T-cell (primary cell): ENCODE measurements at regions not wholly inside any gene's neighbourhood (a gene's known extent, or its start where the extent isn't known, plus 50 kb on each side); places are given as distances from the start of the nearest gene placed in this dataset.
"Not testable (repeated sequence)": the region's sequence is repeated elsewhere in the genome, so short reads cannot be mapped to it uniquely, and the experiment has no call there.

ENCODE experiments used
- ATAC-seq, 4 experiments: fragments of 200-7000 bp in 3 of 4; fragments of 150-1000 bp in 1 of 4; cut with Tn5 transposase; replicated peaks in 1 of 4; 1 replicate in 3 of 4; 2 replicates in 1 of 4; pipeline ENCODE4 v1.10.0; 2021; ENCODE audit warnings: moderate library complexity in 3 of 4, mild to moderate bottlenecking in 2 of 4, moderate number of reproducible peaks in 1 of 4
- CTCF ChIA-PET, 2 donors: fragments of 300-600 bp; sonication (Branson Sonifier 250); formaldehyde crosslinking; loops; one replicate each; lab custom pipeline; 2022; ENCODE audit warnings: antibody characterized with exemption in 2 of 2; lab: Charles Lee
- POLR2A ChIA-PET, 2 donors: fragments of 300-600 bp; sonication (Branson Sonifier 250); formaldehyde crosslinking; loops; one replicate each; lab custom pipeline; 2022; ENCODE audit warnings: antibody characterized with exemption in 2 of 2; lab: Charles Lee
- DNase-seq, 35 experiments: peaks; one replicate each; pipeline versions ENCODE4 v3.0.0 to v3.0.0-alpha.2; 2013 to 2023
- H3K27ac ChIP-seq: one replicate; pipeline ENCODE4 v1.5.1; 2013; ENCODE audit warnings: low read length
- H3K27me3 ChIP-seq, 2 experiments: replicated peaks in 1 of 2; 1 replicate in 1 of 2; 2 replicates in 1 of 2; pipeline versions ENCODE4 v1.6.1 to v1.7.0; 2013; ENCODE audit warnings: low read length in 1 of 2, mixed read lengths in 1 of 2; ENCODE audit not compliant: control insufficient read depth in 2 of 2, insufficient read depth in 2 of 2; ENCODE audit errors: extremely low read depth in 1 of 2
- H3K36me3 ChIP-seq, 2 donors: 1 replicate in 1 of 2; 2 replicates in 1 of 2; pipeline versions ENCODE4 v1.6.1 to v1.7.0; 2013; ENCODE audit warnings: low read length in 1 of 2; ENCODE audit not compliant: control insufficient read depth in 2 of 2, insufficient read depth in 1 of 2; ENCODE audit errors: extremely low read depth in 1 of 2
- H3K4me1 ChIP-seq, 2 experiments: 1 replicate in 1 of 2; 2 replicates in 1 of 2; pipeline versions ENCODE4 v1.6.1 to v1.7.0; 2013; ENCODE audit warnings: low read length in 2 of 2, mixed read lengths in 1 of 2; ENCODE audit not compliant: insufficient read depth in 2 of 2, control insufficient read depth in 1 of 2; ENCODE audit errors: extremely low read depth in 1 of 2
- H3K4me3 ChIP-seq, 2 donors: 1 replicate in 1 of 2; 2 replicates in 1 of 2; pipeline versions ENCODE4 v1.5.1 to v1.7.0; 2013; ENCODE audit warnings: mild to moderate bottlenecking in 2 of 2, low read length in 1 of 2, moderate library complexity in 1 of 2; ENCODE audit not compliant: control insufficient read depth in 1 of 2; ENCODE audit errors: extremely low read depth in 1 of 2
- H3K9me3 ChIP-seq: 2 replicates; pipeline ENCODE4 v1.7.0; 2013
- H3K27ac Mint-ChIP-seq, 2 donors: one replicate each; pipeline ENCODE4 v1.8.0; 2020 to 2021; ENCODE audit warnings: mild to moderate bottlenecking in 2 of 2, mixed read lengths in 2 of 2
- H3K27me3 Mint-ChIP-seq, 2 donors: one replicate each; pipeline ENCODE4 v1.8.0; 2021 to 2022; ENCODE audit warnings: mixed read lengths in 2 of 2
- H3K36me3 Mint-ChIP-seq: one replicate; pipeline ENCODE4 v1.8.0; 2021; ENCODE audit warnings: mixed read lengths
- H3K4me1 Mint-ChIP-seq, 3 donors: one replicate each; pipeline ENCODE4 v1.8.0; 2020 to 2022; ENCODE audit warnings: mixed read lengths in 3 of 3, mild to moderate bottlenecking in 1 of 3
- H3K4me3 Mint-ChIP-seq, 3 donors: one replicate each; pipeline ENCODE4 v1.8.0; 2020 to 2022; ENCODE audit warnings: mild to moderate bottlenecking in 3 of 3, mixed read lengths in 3 of 3, moderate library complexity in 3 of 3
- H3K9me3 Mint-ChIP-seq, 3 donors: one replicate each; pipeline ENCODE4 v1.8.0; 2020 to 2022; ENCODE audit warnings: mixed read lengths in 3 of 3
- WGBS: methylation state at CpG from one replicate; pipeline ENCODE4 v1.1.5; 2013; ENCODE audit warnings: missing lambda C conversion rate; ENCODE audit not compliant: insufficient coverage; 5-methylcytosine and 5-hydroxymethylcytosine counted together

DNA sequence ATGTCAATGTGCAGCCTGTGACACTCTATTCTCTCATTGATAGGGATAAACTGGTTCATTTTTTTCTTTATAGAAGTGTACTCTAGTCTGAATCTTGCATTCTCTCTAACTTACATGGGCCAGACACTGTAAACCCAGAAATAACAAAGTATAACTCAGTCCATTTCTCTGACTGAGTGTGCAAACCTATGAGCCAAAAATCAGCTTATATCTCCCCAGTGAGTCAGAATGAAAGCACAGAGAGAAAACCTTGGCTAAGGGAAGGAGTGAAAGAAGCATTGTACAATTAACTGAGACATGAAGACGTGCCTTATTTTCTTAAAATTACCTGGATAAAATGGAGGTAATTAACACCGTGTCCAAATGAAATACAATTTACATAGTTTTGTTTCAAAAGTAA lies 436.9 kb upstream of the IMPG1 start:
- H3K36me3 Mint-ChIP-seq: no peaks in the 10 kb centered on the region
- Histone ChIP-seq H3K36me3 (no peaks in the 10 kb centered on the region), H3K27me3 (no peaks in the 10 kb centered on the region), H3K4me3 (no peak overlapping the region), H3K9me3 (no peaks in the 10 kb centered on the region), H3K4me1 (no peaks in the 10 kb centered on the region), H3K27ac (no peak overlapping the region)
- ChIA-PET CTCF (no interaction called here), POLR2A (no interaction called here)
- H3K27ac Mint-ChIP-seq: no peak overlapping the region
- no peak for ATAC-seq
- H3K4me1 Mint-ChIP-seq: no peaks in the 10 kb centered on the region
- no peaks in the 10 kb centered on the region for H3K27me3 Mint-ChIP-seq
- peaks cover 14 to 32% (median 18%) of the 10 kb centered on the region in 3 donors for H3K9me3 Mint-ChIP-seq
- no peak overlapping the region for H3K4me3 Mint-ChIP-seq
- WGBS: no CpG with 5 or more reads among the region's 2 CpGs
- no peak for DNase-seq

DNA sequence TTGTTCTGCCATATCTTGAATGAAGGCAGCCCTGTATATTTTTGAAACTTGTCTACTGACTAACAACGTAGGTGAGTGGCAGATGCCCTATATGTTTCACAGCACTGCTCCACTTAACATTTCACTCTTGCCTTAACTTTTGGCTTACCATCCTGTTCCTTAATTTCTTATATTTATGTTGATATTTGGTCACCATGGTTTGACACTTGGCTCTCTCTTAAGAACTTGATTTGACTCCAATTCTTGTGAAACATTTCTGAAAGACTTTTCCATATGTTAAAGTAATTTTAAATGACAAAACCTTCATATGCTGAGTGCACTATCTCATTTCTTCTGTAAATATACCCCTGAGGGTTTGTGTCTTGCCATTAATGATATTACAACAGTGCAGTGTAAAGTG lies 434.3 kb upstream of the IMPG1 start:
- Mint-ChIP-seq H3K27ac (no peak overlapping the region), H3K9me3 (peaks cover 9 to 36% (median 19%) of the 10 kb centered on the region in 3 donors), H3K27me3 (no peaks in the 10 kb centered on the region), H3K36me3 (no peaks in the 10 kb centered on the region), H3K4me1 (no peaks in the 10 kb centered on the region), H3K4me3 (no peak overlapping the region)
- H3K4me3 ChIP-seq: no peak overlapping the region
- H3K27ac ChIP-seq: no peak overlapping the region
- H3K4me1 ChIP-seq: no peaks in the 10 kb centered on the region
- 83% methylated on average over 1 of the region's 1 CpG for WGBS
- CTCF ChIA-PET: interaction anchor here in 1 of 2 donors (0.5 kb wide), 1 partner anchor 50 kb away, joined by 4 read pairs; no protein-coding TSS in a partner anchor
- H3K36me3 ChIP-seq: no peaks in the 10 kb centered on the region
- ATAC-seq: no peak
- no peak for DNase-seq
- no peaks in the 10 kb centered on the region for H3K27me3 ChIP-seq
- no peaks in the 10 kb centered on the region for H3K9me3 ChIP-seq
- POLR2A ChIA-PET: no interaction called here

DNA sequence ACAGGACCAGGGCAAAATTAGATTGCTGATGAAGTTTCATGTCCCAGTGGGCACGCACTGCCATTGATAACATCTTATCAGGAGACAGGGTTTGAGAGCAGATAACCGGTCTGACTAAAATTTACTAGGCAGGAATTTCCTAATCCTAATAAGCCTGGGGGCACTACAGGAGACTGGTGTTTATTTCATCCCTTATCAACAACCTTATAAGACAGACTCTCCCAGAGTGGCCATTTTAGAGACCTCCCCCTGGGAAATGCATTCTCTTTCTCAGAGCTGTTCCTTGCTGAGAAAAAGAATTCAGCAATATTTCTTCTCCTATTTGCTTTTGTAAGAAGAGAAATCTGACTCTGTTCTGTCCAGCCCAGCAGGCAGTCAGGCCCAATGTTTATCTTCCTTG lies 423.4 kb upstream of the IMPG1 start:
- no peaks in the 10 kb centered on the region for H3K4me1 ChIP-seq
- DNase-seq (no peak), ATAC-seq (no peak)
- Mint-ChIP-seq H3K4me1 (no peaks in the 10 kb centered on the region), H3K27ac (no peak overlapping the region), H3K27me3 (no peaks in the 10 kb centered on the region), H3K9me3 (peaks cover 20 to 44% (median 37%) of the 10 kb centered on the region in 3 donors), H3K36me3 (no peaks in the 10 kb centered on the region), H3K4me3 (no peak overlapping the region)
- no peaks in the 10 kb centered on the region for H3K27me3 ChIP-seq
- no peak overlapping the region for H3K27ac ChIP-seq
- H3K9me3 ChIP-seq: no peaks in the 10 kb centered on the region
- H3K36me3 ChIP-seq: no peaks in the 10 kb centered on the region
- CTCF ChIA-PET: no interaction called here
- WGBS: 83% methylated on average over 2 of the region's 2 CpGs
- H3K4me3 ChIP-seq: no peak overlapping the region
- POLR2A ChIA-PET: no interaction called here

- DNase-seq, H3K4me3 ChIP-seq, H3K4me1 Mint-ChIP-seq, ATAC-seq, H3K27me3 Mint-ChIP-seq, H3K4me3 Mint-ChIP-seq, H3K9me3 ChIP-seq, H3K27ac ChIP-seq, H3K36me3 Mint-ChIP-seq, H3K36me3 ChIP-seq, H3K27ac Mint-ChIP-seq, H3K4me1 ChIP-seq, CTCF ChIA-PET, H3K27me3 ChIP-seq, POLR2A ChIA-PET: not testable (repeated sequence)
- no CpG with 5 or more reads among the region's 3 CpGs for WGBS
- peaks cover 22 to 40% (median 35%) of the 10 kb centered on the region in 3 donors for H3K9me3 Mint-ChIP-seq
Measured at GRCh38 chr6:76491376-76491775, 418.9 kb upstream of the IMPG1 start.

- Mint-ChIP-seq H3K27me3 (no peaks in the 10 kb centered on the region), H3K27ac (no peak overlapping the region), H3K4me3 (no peak overlapping the region), H3K36me3 (no peaks in the 10 kb centered on the region), H3K4me1 (no peaks in the 10 kb centered on the region), H3K9me3 (peaks cover 19 to 33% (median 29%) of the 10 kb centered on the region in 3 donors)
- H3K27me3 ChIP-seq: no peaks in the 10 kb centered on the region
- ATAC-seq (no peak), DNase-seq (no peak)
- H3K27ac ChIP-seq: no peak overlapping the region
- no peak overlapping the region for H3K4me3 ChIP-seq
- POLR2A ChIA-PET: no interaction called here
- H3K9me3 ChIP-seq: no peaks in the 10 kb centered on the region
- CTCF ChIA-PET: no interaction called here
- H3K4me1 ChIP-seq: no peaks in the 10 kb centered on the region
- H3K36me3 ChIP-seq: no peaks in the 10 kb centered on the region
Measured at GRCh38 chr6:76490456-76490855, 418.0 kb upstream of the IMPG1 start.

- H3K9me3 Mint-ChIP-seq: peaks cover 13 to 56% (median 22%) of the 10 kb centered on the region in 3 donors
- no peak for ATAC-seq
- no peaks in the 10 kb centered on the region for H3K27me3 ChIP-seq
- H3K9me3 ChIP-seq: no peaks in the 10 kb centered on the region
- no peak overlapping the region for H3K27ac Mint-ChIP-seq
- CTCF ChIA-PET: no interaction called here
- H3K27me3 Mint-ChIP-seq: no peaks in the 10 kb centered on the region
- DNase-seq: no peak
- H3K4me3 Mint-ChIP-seq: no peak overlapping the region
- H3K36me3 ChIP-seq: no peaks in the 10 kb centered on the region
- no CpG with 5 or more reads among the region's 3 CpGs for WGBS
- H3K27ac ChIP-seq: no peak overlapping the region
- POLR2A ChIA-PET: no interaction called here
- no peaks in the 10 kb centered on the region for H3K4me1 Mint-ChIP-seq
- H3K4me3 ChIP-seq: no peak overlapping the region
- H3K36me3 Mint-ChIP-seq: no peaks in the 10 kb centered on the region
- no peaks in the 10 kb centered on the region for H3K4me1 ChIP-seq
Measured at GRCh38 chr6:76481101-76481500, 408.6 kb upstream of the IMPG1 start.

- Histone ChIP-seq H3K9me3 (peaks cover 2% of the 10 kb centered on the region), H3K36me3 (no peaks in the 10 kb centered on the region), H3K27ac (no peak overlapping the region), H3K27me3 (no peaks in the 10 kb centered on the region), H3K4me3 (no peak overlapping the region), H3K4me1 (no peaks in the 10 kb centered on the region)
- Mint-ChIP-seq H3K4me3 (no peak overlapping the region), H3K27me3 (no peaks in the 10 kb centered on the region), H3K27ac (no peak overlapping the region), H3K9me3 (peaks cover 11 to 18% (median 17%) of the 10 kb centered on the region in 3 donors), H3K4me1 (no peaks in the 10 kb centered on the region), H3K36me3 (no peaks in the 10 kb centered on the region)
- ATAC-seq: no peak
- DNase-seq: no peak
- 80% methylated on average over 1 of the region's 2 CpGs for WGBS
- CTCF ChIA-PET: no interaction called here
- POLR2A ChIA-PET: no interaction called here
Measured at GRCh38 chr6:76472858-76473257, 400.4 kb upstream of the IMPG1 start.
